HG03520 (cell line): ENCODE measurements at regions not wholly inside any gene's neighbourhood (a gene's known extent, or its start where the extent isn't known, plus 50 kb on each side); places are given as distances from the start of the nearest gene placed in this dataset.

ENCODE experiments used
- ATAC-seq: cut with Tn5 transposase; IDR thresholded peaks from one replicate; pipeline ENCODE4 v1.9.1; 2021; ENCODE audit warnings: mild to moderate bottlenecking, moderate library complexity; ENCODE audit not compliant: unreplicated experiment

- no peak for ATAC-seq
Measured at GRCh38 chr15:85976102-85976501, 103.6 kb upstream of the AGBL1 start.

- no peak for ATAC-seq
Measured at GRCh38 chr15:85976986-85977385, 102.7 kb upstream of the AGBL1 start.

- no peak for ATAC-seq
Measured at GRCh38 chr15:85977586-85977985, 102.1 kb upstream of the AGBL1 start.

- ATAC-seq = no peak
Measured at GRCh38 chr15:85979929-85980328, 99.7 kb upstream of the AGBL1 start.

DNA sequence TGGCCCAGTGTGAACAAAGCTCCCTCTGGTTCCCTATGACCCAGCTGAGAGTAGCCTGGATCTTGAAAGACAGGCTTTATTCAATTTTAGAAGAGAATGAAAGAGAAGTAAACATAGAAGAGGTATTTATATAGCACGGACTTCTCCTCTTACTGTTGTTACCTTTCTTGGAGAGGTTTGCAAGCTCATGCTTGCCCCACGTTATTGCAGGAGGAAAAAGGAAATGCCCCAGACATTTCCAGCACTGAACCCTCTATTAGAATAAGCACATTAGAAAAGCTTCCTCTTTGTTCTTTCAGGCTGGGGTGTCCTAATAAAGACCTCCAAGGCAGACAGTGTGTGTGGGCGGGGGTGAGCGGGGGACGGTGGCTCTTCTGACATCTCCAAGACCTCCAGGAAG, 98.7 kb upstream of the AGBL1 start:
- ATAC-seq = no peak

DNA sequence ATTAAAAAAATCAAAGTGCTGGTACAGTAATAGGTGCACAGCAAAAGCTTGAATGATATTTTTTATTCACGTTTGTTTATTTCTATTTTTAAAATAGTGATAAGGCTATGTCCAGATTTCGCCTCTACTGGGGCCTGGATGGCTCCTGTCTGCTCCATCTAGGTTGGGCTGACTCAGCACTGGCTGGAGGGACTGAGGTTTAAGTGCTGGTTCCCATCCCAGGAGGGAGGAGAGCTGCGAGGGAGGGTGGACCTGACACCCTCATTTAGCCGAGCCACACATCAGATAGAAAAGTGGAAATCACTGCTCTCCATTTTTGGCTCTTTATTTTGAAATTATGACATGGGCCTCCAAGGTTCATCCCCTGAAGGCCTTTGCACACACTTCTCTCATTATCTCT, 95.4 kb upstream of the AGBL1 start:
- no peak for ATAC-seq

GRCh38 chr15:85986116-85986515, 93.6 kb upstream of the AGBL1 start:
- no peak for ATAC-seq

DNA sequence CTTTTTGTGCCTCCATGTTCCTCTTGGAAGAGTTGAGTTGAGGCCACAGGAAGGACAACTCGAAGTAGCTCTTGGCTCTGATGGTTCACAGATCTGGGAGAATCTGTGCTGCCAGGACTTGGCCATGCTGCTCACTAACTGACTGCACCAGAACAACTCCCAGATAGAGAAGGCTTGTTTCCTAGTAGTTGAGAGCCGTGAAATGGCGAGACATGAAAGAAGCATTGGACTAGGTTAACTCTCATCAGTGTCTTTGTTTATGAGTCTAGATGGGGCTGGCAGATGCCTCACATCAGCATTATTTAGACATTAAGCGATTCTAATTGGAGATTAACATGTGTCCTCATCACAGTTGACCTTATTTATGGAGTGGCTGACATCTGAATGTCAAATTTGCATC, 92.9 kb upstream of the AGBL1 start:
- ATAC-seq = no peak

DNA sequence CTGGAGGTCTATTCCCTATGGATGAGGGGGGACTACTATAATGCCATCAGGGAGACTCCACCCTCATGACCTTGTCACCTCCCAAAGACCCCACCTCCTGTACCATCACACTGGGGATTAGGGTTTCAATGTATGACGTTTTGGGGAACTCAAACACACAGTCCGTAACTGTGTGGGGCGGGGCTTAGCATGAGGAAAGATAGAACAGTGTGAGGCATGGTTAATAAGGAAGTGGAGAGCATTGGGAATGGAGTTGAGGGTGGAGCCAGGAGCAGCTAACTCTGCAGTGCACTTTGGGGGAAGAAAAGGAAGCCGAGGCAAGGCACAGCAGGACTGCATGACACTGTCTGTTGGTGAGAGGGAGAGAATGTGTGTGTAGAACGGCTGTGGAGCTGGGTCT, 90.9 kb upstream of the AGBL1 start:
- ATAC-seq = no peak

- no peak for ATAC-seq
Measured at GRCh38 chr15:85992224-85992623, 87.4 kb upstream of the AGBL1 start.

- ATAC-seq = no peak
Measured at GRCh38 chr15:85993116-85993515, 86.6 kb upstream of the AGBL1 start.

DNA sequence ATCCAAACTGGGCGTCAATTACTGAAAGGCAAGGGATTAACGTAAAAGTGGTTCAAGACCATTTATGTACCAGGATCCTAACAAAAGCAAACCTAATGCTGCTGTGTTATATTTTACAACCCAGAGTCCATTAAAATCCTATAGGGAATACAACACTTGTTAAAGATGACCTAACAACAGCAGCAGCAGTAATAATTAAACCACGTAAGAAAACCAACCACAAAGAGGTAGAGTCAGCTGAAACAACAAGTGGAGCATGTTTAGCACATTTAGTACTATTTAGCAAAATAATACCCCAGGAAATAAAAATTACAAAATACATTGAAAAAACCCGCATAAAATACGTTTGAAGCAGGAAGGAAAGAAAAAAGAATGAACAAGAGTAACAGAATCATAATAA, 82.1 kb upstream of the AGBL1 start:
- ATAC-seq = no peak

- ATAC-seq = no peak
Measured at GRCh38 chr15:85999658-86000057, 80.0 kb upstream of the AGBL1 start.

GRCh38 chr15:86001200-86001599, 78.5 kb upstream of the AGBL1 start:
- ATAC-seq = no peak

- ATAC-seq = no peak
Measured at GRCh38 chr15:86002444-86002843, 77.2 kb upstream of the AGBL1 start.

- no peak for ATAC-seq
Measured at GRCh38 chr15:86004061-86004460, 75.6 kb upstream of the AGBL1 start.

DNA sequence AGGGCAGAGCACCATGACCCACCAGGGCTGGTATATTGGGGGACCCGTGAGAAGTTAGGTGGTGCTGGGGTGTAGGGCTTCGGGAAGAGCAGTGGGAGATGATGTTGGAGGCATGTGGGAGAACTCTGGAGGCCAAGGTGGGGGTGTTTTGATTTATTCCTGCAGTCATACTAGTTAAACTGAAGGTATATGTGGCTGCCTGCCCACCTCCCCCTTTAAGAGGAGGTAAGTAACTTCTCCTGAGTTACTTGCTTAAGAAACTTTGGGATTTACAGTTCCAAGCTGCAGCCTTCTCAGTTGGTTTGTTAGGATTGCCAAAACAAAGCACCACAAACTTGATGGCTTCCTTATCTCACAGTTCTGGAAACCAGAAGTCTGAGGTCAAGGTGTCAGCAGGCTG, 73.1 kb upstream of the AGBL1 start:
- no peak for ATAC-seq

DNA sequence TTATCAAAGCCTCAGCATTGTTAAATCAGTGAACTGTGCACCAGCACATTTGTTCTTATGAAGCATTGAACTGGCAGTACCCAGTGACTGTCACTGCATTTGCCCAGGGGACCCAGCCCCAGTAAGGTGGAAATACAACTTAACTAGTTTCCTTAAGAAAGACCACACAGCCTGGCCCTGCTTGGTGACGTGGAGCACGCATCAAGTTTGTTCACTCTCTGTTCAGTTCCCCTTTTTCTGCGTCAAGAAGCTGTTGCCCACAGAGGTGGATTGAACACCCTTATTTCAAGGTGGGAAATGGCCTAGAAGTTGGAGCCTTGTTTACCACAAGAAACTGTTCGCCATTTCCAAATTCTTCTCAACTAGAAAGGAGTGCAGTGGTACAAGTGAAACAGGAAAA, 69.9 kb upstream of the AGBL1 start:
- no peak for ATAC-seq

GRCh38 chr15:86010398-86010797, 69.3 kb upstream of the AGBL1 start:
- ATAC-seq = no peak

DNA sequence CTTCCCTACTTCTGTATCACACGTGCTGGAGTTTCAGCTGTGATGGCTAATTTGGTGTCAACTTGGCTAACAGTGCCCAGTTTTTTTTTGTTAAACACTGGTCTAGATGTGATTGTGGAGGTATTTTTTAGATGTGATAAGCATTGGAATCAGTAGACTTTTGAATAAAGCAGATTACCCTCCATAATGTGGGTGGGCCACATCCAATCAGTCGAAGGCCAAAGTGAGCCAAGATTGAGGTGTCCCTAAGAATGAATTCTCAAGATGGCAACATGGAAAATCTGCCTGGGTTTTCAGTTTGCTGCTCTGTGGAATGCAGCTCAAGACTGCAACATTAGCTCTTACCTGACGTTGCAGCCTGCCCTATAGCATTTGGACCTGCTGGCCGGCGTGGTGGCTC, 68.8 kb upstream of the AGBL1 start:
- no peak for ATAC-seq

DNA sequence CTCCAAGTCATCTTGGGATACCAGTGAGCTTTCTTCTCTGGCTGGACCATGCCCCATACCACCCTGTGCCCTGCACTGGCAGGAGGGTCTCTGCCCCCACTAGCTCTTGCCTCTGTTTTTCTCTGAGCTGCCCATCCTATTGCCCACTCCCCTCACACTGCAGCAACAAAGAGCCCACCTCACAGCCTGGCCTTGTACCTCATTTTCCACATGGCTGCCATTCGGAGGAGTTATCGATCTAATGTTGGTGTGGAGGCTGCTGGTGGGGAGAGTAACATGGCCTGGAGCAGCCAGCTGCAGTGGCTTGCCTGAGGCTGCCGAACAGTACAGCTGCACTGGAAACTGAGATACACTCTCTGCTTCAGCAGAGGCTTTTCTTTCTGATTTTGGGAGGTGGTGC, 65.7 kb upstream of the AGBL1 start:
- no peak for ATAC-seq

- no peak for ATAC-seq
Measured at GRCh38 chr15:86016750-86017149, 62.9 kb upstream of the AGBL1 start.

DNA sequence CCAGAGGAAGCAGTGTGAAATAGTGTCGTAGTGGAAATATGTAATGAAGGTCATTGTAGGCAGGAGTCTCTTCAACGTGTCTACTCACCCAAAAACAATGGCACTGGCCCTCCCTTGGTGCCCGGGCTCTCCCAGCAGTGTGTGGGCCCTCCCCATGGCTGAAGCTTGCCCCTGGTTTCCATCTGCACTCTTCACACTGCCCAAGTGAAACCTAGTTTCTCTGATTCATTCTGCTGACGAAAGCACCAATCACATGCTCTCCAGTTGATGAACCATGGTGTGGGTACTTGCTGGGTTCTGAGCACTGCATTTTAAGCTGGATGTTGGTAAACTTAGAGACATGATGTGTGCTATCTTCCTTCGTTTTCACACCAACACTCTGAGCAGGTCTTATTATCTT, 61.0 kb upstream of the AGBL1 start:
- ATAC-seq = no peak
